ENCODE measurements at regions not wholly inside any gene's neighbourhood (a gene's known extent, or its start where the extent isn't known, plus 50 kb on each side); places are given as distances from the start of the nearest gene placed in this dataset.

GRCh38 chr7:110177463-110177862 lies 913.5 kb upstream of the LRRN3 start:
- no peak for TF ChIP-seq CTCF (IDR thresholded peaks at IDR 0.05)
- TF ChIP-seq POLR2A (IDR thresholded peaks at IDR 0.05) = no peak

Measured in thyroid gland (tissue), 4 donors.